K562 (cell line): ENCODE measurements at regions not wholly inside any gene's neighbourhood (a gene's known extent, or its start where the extent isn't known, plus 50 kb on each side); places are given as distances from the start of the nearest gene placed in this dataset.

ENCODE experiments used
- ATAC-seq: fragments of 200-7000 bp; cut with Tn5 transposase; 3 replicates; pipeline ENCODE4 v1.9.1; 2020; ENCODE audit warnings: moderate library complexity
- BruUV-seq: library from RNA; stranded (reverse); fragments of 400-500 nt; replicated peaks from 2 replicates; lab custom pipeline; 2021; lab: Mats Ljungman, UMichigan
- CTCF ChIA-PET: fragments of 300-600 bp; formaldehyde crosslinking; extraction: SDS; loops from one replicate; lab custom pipeline; 2021; ENCODE audit warnings: low intra/inter-chr PET ratio; lab: Yijun Ruan, JAX
- POLR2A ChIA-PET: fragments of 300-600, 350-650 bp; sonication (Branson Sonifier 250); formaldehyde crosslinking; extraction: SDS; loops from one replicate; lab custom pipeline; 2021; ENCODE audit warnings: antibody characterized with exemption, inconsistent platforms; lab: Yijun Ruan, JAX
- DNase-seq, 4 experiments: peaks; one replicate each; pipeline versions ENCODE4 v3.0.0 to v3.0.0-alpha.2; 2011 to 2018; ENCODE audit warnings: low spot score in 3 of 4, mixed read lengths in 3 of 4; ENCODE audit errors: extremely low read depth in 1 of 4
- FAIRE-seq: peaks from 2 replicates; lab custom pipeline; 2011; peaks lifted over from hg19 to GRCh38; lab: Jason Lieb, UNC
- H2AFZ ChIP-seq: 2 replicates; pipeline ENCODE4 v1.6.0; 2011; ENCODE audit warnings: low read depth, low read length, control low read depth, inconsistent platforms
- H3K27ac ChIP-seq: fragments of 200-600 bp; 3 replicates; pipeline ENCODE4 v1.8.0; 2011; ENCODE audit warnings: low read depth, mild to moderate bottlenecking, control low read depth, inconsistent platforms, low read length, moderate library complexity, mixed read lengths; ENCODE audit errors: extremely low read depth
- H3K27me3 ChIP-seq, 2 experiments: fragments of 300-600 bp in 1 of 2; 2 replicates in 1 of 2; 3 replicates in 1 of 2; pipeline versions ENCODE4 v1.6.0 to v1.8.0; 2011; ENCODE audit warnings: inconsistent platforms in 2 of 2, low read length in 2 of 2, mild to moderate bottlenecking in 1 of 2, mixed read lengths in 1 of 2, moderate library complexity in 1 of 2; ENCODE audit not compliant: control insufficient read depth in 2 of 2, insufficient read depth in 2 of 2
- H3K36me3 ChIP-seq: fragments of 300-600 bp; 3 replicates; pipeline ENCODE4 v1.8.0; 2011; ENCODE audit warnings: mild to moderate bottlenecking, low read length, inconsistent platforms; ENCODE audit not compliant: control insufficient read depth, insufficient read depth
- H3K4me1 ChIP-seq, 2 experiments: fragments of 200-600 bp in 1 of 2; replicated peaks in 1 of 2; 2 replicates in 1 of 2; 3 replicates in 1 of 2; pipeline versions ENCODE4 v1.5.1 to v1.8.0; 2011; ENCODE audit warnings: inconsistent platforms in 2 of 2, low read length in 2 of 2, mild to moderate bottlenecking in 1 of 2, mixed read lengths in 1 of 2, moderate library complexity in 1 of 2; ENCODE audit not compliant: control insufficient read depth in 2 of 2, insufficient read depth in 2 of 2
- H3K4me2 ChIP-seq: 2 replicates; pipeline ENCODE4 v1.6.1; 2011; ENCODE audit warnings: low read length, control low read depth, inconsistent platforms, mixed read lengths; ENCODE audit not compliant: insufficient read depth
- H3K4me3 ChIP-seq: fragments of 200-600 bp; sonication (generic), shearing (Covaris generic); 2 replicates; pipeline ENCODE4 v1.5.1; 2016; ENCODE audit warnings: control low read depth, inconsistent platforms
- H3K79me2 ChIP-seq: fragments of 200-600 bp; 3 replicates; pipeline ENCODE4 v1.8.0; 2011; ENCODE audit warnings: low read length, inconsistent platforms; ENCODE audit not compliant: control insufficient read depth, insufficient read depth
- H3K9ac ChIP-seq, 2 experiments: 2 replicates each; pipeline versions ENCODE4 v1.6.0 to v1.6.1; 2011; ENCODE audit warnings: low read depth in 2 of 2, low read length in 2 of 2, control low read depth in 1 of 2, inconsistent platforms in 1 of 2, mild to moderate bottlenecking in 1 of 2, mixed read lengths in 1 of 2; ENCODE audit not compliant: insufficient read depth in 1 of 2
- H3K9me1 ChIP-seq: one replicate; pipeline ENCODE4 v1.6.0; 2011; ENCODE audit warnings: inconsistent platforms, mild to moderate bottlenecking, low read length, moderate library complexity; ENCODE audit not compliant: control insufficient read depth, insufficient read depth
- H3K9me3 ChIP-seq: replicated peaks from 2 replicates; pipeline ENCODE4 v1.5.1; 2011; ENCODE audit warnings: low read depth, low read length, inconsistent platforms; ENCODE audit not compliant: control insufficient read depth, insufficient read depth
- H4K20me1 ChIP-seq: replicated peaks from 2 replicates; pipeline ENCODE4 v1.6.1; 2011; ENCODE audit warnings: low read length, inconsistent platforms, mixed read lengths; ENCODE audit not compliant: control insufficient read depth, insufficient read depth
- BDP1 ChIP-seq: IDR thresholded peaks from 3 replicates; pipeline ENCODE4 v1.6.1; 2011; ENCODE audit not compliant: insufficient read length, insufficient read depth
- BRD4 ChIP-seq: fragments of 200-600 bp; sonication (generic); IDR thresholded peaks from 2 replicates; pipeline ENCODE4 v1.6.1; 2017; ENCODE audit warnings: inconsistent platforms
- BRF1 ChIP-seq: IDR thresholded peaks from 3 replicates; pipeline ENCODE4 v1.6.1; 2011; ENCODE audit warnings: borderline replicate concordance, mild to moderate bottlenecking; ENCODE audit not compliant: insufficient read length; ENCODE audit errors: extremely low read depth
- KDM2B ChIP-seq: fragments of 250-450 bp; sonication (Bioruptor Pico); IDR thresholded peaks from 2 replicates; pipeline ENCODE4 v1.8.0; 2021; ENCODE audit warnings: mild to moderate bottlenecking, moderate library complexity
- MTF1 ChIP-seq: fragments of 250-450 bp; sonication (Bioruptor Pico); IDR thresholded peaks from 2 replicates; pipeline ENCODE4 v1.9.0; 2021; ENCODE audit warnings: moderate library complexity, mild to moderate bottlenecking, inconsistent platforms, borderline replicate concordance
- PHB2 ChIP-seq: fragments of 450-650 bp; IDR thresholded peaks from 2 replicates; pipeline ENCODE4 v1.6.1; 2017; ENCODE audit warnings: low read depth
- PTBP1 ChIP-seq: fragments of 200-400 bp; formaldehyde crosslinking; IDR thresholded peaks from 2 replicates; pipeline ENCODE4 v1.6.1; 2017; ENCODE audit warnings: low read depth, low read length
- RNF2 ChIP-seq: sonication (generic); IDR thresholded peaks from 2 replicates; pipeline ENCODE4 v1.6.1; 2016
- SAFB ChIP-seq: fragments of 200-400 bp; formaldehyde crosslinking; IDR thresholded peaks from 2 replicates; pipeline ENCODE4 v1.6.1; 2017; ENCODE audit warnings: low read depth, low read length, borderline replicate concordance
- SMAD4 ChIP-seq: fragments of 250-450 bp; sonication (Bioruptor Pico); conservative IDR thresholded peaks from 2 replicates; pipeline ENCODE4 v1.8.0; 2021; ENCODE audit warnings: inconsistent platforms, mild to moderate bottlenecking, moderate library complexity
- SMARCE1 ChIP-seq: fragments of 450-650 bp; IDR thresholded peaks from 2 replicates; pipeline ENCODE4 v1.7.1; 2016; ENCODE audit warnings: mild to moderate bottlenecking
- TEAD2 ChIP-seq: fragments of 450-650 bp; IDR thresholded peaks from 2 replicates; pipeline ENCODE4 v1.6.1; 2016; ENCODE audit warnings: missing genetic modification characterization, control low read depth, missing compliant biosample characterization
- ZBTB11 ChIP-seq, 3 experiments: fragments of 200-800 bp in 1 of 3; fragments of 250-450 bp in 1 of 3; fragments of 450-650 bp in 1 of 3; sonication (Bioruptor Pico) in 1 of 3; sonication (Bioruptor generic) in 1 of 3; formaldehyde crosslinking in 1 of 3; IDR thresholded peaks; 2 replicates each; pipeline versions ENCODE4 v1.6.1 to v1.8.0; 2016 to 2022; ENCODE audit warnings: mild to moderate bottlenecking in 2 of 3, missing genetic modification characterization in 2 of 3, missing compliant biosample characterization in 1 of 3, moderate library complexity in 1 of 3
- ZNF274 ChIP-seq: IDR thresholded peaks from 2 replicates; pipeline ENCODE4 v1.6.1; 2011; ENCODE audit warnings: low read depth, mild to moderate bottlenecking, low read length, moderate library complexity, borderline replicate concordance
- ZNF507 ChIP-seq: conservative IDR thresholded peaks from 2 replicates; pipeline ENCODE4 v1.6.1; 2017; ENCODE audit warnings: missing genetic modification characterization, missing compliant biosample characterization
- ZNF561 ChIP-seq: fragments of 450-650 bp; formaldehyde crosslinking; conservative IDR thresholded peaks from 2 replicates; pipeline ENCODE4 v1.4.0; 2020; ENCODE audit warnings: mild to moderate bottlenecking, moderate library complexity
- WGBS: fragments of 100-300 bp; shearing (Covaris generic); methylation state at CpG from one replicate; pipeline ENCODE4 v1.1.6; 2016; ENCODE audit warnings: low coverage, mixed read lengths; ENCODE audit not compliant: insufficient coverage; ENCODE audit errors: missing lambda C conversion rate; 5-methylcytosine and 5-hydroxymethylcytosine counted together
- in situ Hi-C: fragments of 300-500 bp; cut with MboI; formaldehyde crosslinking; loops from 4 replicates; pipeline ENCODE4 v1.15.0; 2018; ENCODE audit warnings: inconsistent platforms, mixed read lengths
- intact Hi-C: fragments of 100-400 bp; cut with micrococcal nuclease; formaldehyde crosslinking; loops from 2 replicates; pipeline ENCODE4 v1.14.2; 2022

DNA sequence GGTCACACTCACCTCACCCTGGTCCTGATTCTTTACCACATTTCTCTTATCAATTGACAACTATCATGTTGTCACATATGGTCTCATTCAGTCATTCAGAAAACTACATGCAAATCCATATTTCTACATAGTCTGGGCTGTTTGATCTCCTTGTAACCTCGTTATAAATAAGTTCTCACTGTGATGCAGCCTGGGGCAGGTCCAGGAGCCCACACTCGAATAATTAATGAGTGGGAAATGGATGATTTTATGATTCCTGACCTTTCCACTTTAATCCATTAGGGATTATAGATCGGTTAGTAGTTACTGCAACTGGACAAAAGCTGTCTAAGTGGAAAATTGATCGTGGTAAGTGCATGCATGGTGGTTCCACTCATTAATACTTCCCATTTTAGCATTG, 636.3 kb upstream of the TENM4 start:
- no TSS peak for BruUV-seq
- no peaks in the 10 kb centered on the region for H3K9me1 ChIP-seq
- intact Hi-C loops (no loop called here), in situ Hi-C loops (no loop called here)
- no peak for DNase-seq
- H3K79me2 ChIP-seq = no peaks in the 10 kb centered on the region
- no peaks in the 10 kb centered on the region for H4K20me1 ChIP-seq
- WGBS = 0% methylated on average over 4 of the region's 4 CpGs
- H3K9ac ChIP-seq = no peak overlapping the region
- H3K4me2 ChIP-seq = no peak overlapping the region
- H3K9me3 ChIP-seq = no peaks in the 10 kb centered on the region
- H3K36me3 ChIP-seq = no peaks in the 10 kb centered on the region
- no peak overlapping the region for H2AFZ ChIP-seq
- no peaks in the 10 kb centered on the region for H3K4me1 ChIP-seq
- no peak overlapping the region for H3K27ac ChIP-seq
- CTCF ChIA-PET = no interaction called here
- FAIRE-seq = no peak
- no peak overlapping the region for H3K4me3 ChIP-seq
- no peak for TF ChIP-seq SMAD4 (CRISPR knock-in tag)
- no peak for TF ChIP-seq PTBP1
- TF ChIP-seq ZNF507 (tag) = no peak
- no peak for TF ChIP-seq BRF1
- no peak for TF ChIP-seq RNF2
- TF ChIP-seq KDM2B (CRISPR knock-in tag) = no peak
- TF ChIP-seq ZBTB11 (CRISPR knock-in tag; IDR thresholded peaks at IDR 0.05) = no peak
- no peak for TF ChIP-seq BDP1
- no peak for TF ChIP-seq ZNF561 (CRISPR knock-in tag)
- TF ChIP-seq SMARCE1 = no peak
- no peak for TF ChIP-seq TEAD2 (tag)
- no peak for TF ChIP-seq PHB2
- TF ChIP-seq SAFB = no peak
- TF ChIP-seq ZNF274 = no peak
- TF ChIP-seq BRD4 = no peak
- TF ChIP-seq MTF1 (CRISPR knock-in tag) = no peak
- no peaks in the 10 kb centered on the region for H3K27me3 ChIP-seq
- ATAC-seq = no peak
- POLR2A ChIA-PET = no interaction called here
